Stimulated activated CD8-positive, alpha-beta memory T cell treated with anti-CD3 and anti-CD28 coated beads, Interleukin-7, amount 100 ng/mL, for 1 hour (primary cell): ENCODE measurements at regions not wholly inside any gene's neighbourhood (a gene's known extent, or its start where the extent isn't known, plus 50 kb on each side); places are given as distances from the start of the nearest gene placed in this dataset.

Source experiments
- DNase-seq, 2 donors: peaks; one replicate each; pipeline ENCODE4 v3.0.0-alpha.2; 2020; ENCODE audit warnings: low read depth in 2 of 2

DNA sequence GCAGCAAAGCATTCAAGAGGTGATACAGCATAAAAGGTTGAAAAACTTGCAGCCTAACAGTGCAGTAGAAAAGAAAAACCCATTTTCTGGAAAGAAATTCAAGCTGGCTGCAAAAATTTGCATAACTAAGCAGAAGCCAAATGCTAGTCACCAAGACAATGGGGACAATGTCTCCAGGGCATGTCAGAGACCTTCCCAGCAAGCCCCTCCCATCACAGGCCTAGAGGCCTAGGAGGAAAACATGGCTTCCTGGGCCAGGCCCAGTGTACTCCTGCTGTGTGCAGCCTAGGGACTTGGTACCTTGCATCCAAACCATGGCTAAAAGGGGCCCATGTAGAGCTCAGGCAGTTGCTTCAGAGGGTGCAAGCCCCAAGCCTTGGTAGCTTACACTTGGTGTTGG lies 405.1 kb upstream of the CYRIA start:
- no peak for DNase-seq

DNA sequence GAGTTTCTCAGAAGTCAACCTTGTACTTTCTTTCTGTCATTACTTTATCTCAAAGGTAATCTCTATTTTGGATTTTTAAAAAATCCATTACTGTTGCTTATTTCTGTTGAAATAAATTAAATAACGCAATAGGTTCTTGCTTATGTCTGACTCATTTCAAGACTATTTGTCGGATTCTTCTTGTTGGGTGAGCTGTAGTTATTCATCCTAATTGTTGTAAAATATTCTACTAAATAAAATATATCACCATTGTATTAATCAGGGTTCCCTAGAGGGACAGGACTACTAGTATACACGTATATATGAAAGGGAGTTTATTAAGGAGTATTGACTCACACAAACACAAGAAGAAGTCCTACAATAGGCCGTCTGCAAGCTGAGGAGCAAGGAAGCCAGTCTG lies 403.9 kb upstream of the CYRIA start:
- DNase-seq = no peak

DNA sequence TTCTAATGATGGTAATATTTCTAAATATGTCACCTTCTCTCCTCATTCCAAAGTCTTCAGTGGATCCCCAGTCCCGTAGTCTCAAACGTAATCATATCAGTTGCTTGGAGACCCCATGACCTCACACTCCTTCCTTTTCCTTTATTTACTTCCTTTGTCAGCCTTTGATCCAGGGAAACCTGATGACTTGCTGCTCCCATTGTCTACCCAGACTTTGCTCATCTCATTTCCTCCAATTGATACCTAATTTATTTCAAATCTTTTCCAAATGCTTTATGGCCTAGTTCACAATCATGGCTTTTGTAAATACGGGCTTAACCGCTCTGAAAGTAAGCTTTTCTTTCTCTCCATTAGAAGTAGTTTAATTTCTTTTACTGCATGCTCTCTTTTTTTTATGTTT lies 402.4 kb upstream of the CYRIA start:
- DNase-seq = no peak

DNA sequence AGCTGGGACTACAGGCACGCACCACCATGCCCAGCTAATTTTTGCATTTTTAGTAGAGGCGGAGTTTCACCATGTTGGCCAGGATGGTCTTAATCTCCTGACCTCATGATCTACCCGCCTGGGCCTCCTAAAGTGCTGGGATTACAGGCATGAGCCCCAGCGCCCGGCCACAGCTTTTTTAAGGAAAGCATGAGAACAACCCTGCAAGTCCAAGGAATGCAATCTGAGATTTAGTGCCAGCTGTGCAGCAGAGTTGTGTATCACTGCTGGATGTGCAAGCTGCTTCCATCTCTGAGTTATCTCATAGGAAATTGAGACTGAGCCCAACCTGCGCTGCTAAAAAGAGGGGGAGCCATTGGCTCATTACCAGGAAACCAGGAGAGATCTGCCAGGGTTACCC lies 399.9 kb upstream of the CYRIA start:
- no peak for DNase-seq

DNA sequence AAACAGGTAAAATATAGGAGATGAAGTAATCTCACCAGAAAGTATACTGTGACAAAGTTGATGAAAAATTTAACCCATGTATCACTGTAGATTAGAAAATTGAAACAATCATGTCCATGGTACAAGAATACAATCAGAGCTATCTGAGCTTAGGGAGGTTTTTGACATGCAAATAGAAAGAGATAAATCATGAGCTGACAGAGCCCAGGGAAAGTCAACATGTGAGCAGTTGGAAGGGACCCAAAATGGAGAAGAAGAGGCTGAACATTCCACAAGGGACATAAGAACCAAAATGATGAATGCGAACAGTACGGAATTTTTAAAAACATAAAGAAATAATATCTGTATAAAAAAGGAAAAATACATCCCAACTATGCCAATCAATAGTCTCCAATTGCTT lies 395.4 kb upstream of the CYRIA start:
- no peak for DNase-seq

DNA sequence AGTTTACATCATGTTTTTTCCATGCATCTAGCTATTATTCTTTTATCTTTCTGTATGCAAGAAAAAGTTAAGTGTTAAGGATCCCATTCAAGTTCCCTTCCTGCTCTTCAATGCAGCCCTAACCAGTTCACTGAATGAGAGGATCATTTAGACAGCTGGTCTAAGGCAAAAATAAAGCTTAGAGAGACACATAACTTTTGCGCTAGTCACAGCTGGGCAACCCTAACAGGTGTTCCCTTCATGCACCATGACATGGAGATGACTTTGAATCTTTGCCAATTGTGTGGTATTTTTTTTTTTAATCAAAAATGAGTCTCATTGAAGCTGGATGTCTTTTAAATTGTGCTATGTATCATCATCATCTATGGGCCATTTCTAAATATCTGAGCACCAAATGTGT lies 393.8 kb upstream of the CYRIA start:
- no peak for DNase-seq

DNA sequence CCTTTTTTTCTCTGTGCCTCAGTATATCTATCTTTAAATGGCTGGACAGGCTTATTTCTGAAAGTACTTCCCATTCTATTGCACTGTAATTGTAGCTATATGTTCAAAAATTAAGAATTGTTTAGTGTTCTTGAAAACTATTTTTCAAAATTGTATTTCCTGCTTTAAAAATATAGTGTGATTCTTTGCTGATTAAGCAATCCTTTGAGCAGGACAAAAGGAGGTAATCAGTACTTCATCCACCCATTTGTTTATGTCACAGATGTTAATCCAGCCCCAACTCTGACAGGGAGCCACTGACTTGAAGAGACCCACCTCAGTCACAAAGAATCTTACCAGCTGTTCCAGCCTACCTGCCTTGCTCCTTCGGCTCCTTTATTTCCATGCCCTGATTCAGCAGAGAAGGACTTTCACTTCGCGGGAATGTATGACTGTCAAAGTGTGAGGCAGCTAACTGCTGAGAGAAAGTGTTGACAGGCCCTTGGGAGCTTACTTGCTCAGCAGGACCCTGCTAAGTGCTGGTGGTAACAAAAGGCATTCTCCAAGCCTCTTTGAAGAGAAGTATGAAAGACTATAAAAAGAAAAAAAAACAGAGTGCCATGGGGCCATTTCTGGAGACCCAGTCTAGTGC lies 393.3 kb upstream of the CYRIA start:
- DNase-seq = no peak

DNA sequence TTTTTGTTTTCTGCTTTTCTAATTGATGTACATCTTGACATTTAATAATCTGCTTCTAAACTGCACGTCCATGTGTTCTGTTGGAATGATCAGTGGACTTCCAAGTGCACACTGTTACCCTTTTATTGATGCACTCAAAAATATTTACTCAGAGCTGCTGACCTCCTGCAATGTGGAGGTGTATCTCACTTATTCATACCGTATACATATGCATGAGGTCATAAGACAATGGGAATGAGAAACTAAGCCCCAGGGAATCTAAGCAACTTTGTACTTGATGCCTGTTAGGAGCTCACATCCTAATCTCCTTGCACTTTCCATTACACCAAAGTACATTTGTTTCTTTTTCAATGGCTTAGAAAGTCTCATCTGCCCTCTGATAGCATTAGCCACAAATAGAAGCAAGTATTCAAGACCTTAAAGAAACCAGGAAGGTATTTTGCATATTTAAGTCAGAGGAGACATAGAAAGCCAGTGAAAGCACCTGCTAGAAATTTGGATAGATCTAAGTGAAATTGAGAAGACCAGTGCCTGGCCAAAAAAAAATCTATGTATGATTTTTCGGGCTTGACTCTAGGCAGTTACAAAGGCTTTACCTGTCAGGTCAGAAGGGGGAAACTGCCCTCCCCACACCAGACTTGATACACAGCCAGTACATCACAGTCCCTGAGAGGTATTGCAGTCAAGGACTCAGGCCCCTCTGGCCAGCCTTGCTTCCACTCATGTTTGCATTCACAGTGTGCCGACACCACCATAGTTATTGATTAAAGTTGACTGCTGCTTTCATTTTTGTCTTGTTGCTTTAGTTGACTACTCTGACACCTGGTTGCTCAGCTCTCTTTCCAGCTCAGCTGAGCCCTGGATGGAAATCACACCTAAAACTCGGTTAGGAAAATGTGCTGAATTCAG lies 391.7 kb upstream of the CYRIA start:
- no peak for DNase-seq

DNA sequence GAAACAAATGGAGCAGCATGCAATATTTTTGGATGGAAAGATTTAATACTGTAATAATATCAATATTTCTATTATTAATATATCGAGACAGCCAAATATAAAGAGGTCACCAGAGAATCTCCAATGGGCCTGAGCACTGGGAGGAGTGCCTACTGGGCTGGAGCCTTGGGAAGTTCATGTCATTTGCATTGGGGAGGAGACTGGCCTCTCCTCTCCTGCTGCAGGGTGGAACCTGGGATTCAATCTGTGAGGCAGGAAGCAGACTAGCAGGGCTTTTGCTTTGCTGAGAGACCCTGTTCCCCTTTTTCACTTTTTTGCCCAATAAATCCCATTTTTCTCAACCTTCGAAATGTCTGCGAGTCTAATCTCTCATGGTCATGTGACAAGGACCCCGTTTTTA lies 390.6 kb upstream of the CYRIA start:
- no peak for DNase-seq

DNA sequence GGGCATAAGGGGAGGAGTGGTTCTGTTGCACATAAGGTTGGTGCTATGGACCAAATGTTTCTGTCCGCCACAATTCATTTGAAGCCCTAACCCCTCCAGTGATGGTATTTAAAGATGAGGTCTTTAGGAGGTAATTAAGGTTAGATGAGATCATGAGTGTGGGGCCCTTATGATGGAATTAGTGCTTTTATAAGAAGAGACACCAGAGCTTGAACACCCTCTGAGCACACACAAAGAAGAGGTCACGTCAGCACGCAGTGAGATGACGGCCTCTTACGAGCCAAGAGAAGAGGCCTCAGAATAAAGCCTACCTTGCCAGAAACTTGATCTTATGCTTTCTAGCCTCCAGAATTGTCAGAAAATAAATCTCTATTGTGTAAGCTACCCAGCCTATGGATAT lies 386.4 kb upstream of the CYRIA start:
- DNase-seq = no peak

DNA sequence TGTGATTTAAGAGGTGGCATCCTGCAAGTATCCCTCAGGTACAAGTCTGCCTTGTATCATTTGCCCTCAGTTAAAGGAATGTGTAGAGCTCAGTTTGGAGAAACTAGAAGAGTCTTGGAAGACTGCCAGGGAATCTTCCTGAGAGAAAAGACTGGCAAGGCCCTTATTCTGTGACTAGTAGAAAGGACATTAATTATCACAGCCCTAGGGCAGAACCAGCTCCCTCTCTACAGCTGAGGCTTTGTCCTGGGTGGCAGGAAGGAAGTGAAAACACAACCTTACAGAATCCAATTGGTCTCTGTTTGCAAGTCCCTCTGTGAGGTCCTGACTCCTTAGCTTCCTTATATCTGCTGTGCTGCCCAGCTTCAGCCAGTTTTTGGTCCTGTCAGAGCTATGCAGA lies 385.9 kb upstream of the CYRIA start:
- no peak for DNase-seq

DNA sequence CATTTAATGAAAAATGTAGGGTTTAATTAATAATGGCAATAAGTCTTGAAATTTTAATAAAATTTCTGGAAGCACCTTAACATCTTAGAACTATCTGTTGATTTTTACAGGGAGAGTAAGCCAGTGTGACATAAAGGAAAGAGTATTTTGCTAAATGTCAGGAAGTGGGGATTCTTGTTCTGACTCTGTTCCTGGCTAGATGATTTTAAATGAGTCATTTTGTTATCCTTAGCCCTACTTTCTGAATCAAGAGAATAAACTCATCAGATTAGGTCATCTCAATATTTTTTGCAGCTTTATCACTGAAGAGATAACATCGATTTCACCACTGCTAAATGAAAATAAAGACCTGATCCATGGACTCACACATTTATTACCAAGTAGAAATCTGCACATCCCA lies 377.5 kb upstream of the CYRIA start:
- DNase-seq = no peak

DNA sequence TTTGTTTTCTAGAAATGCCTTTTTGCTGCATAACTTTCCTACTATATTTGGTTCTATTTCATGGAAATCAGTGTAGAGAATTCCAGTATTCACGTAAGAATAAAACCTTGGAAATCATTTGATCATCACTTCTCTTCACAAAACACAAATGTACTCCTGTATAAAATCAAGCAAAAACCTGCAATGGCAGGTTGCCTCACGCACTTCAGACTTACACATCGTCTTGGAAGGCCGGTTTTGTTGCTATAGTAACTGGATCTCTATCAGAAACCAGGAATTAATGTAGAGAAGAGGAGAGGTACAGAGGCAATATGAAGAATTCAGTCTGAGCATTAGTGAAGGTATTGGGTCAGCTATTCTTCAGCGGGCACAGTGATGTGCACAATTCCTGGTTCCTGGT lies 370.7 kb upstream of the CYRIA start:
- DNase-seq = no peak

DNA sequence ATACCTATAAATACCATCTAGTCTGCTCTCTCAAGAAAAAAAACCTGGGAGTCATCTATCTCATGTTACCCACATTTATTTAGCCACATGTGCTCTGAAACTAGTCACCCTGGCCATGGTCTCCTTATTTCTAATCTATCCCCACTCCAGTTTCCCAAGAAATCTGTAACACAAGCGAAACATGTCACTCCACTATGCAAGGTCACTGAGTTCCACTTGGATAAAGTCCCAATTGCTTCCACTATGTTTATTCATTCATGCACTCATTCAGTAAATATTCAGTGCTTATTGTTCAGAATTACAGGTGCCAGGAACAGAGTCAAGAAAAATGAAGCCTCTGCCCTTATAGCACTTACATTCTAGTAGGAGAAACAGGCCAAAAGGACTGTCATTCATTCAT lies 369.4 kb upstream of the CYRIA start:
- DNase-seq = no peak

DNA sequence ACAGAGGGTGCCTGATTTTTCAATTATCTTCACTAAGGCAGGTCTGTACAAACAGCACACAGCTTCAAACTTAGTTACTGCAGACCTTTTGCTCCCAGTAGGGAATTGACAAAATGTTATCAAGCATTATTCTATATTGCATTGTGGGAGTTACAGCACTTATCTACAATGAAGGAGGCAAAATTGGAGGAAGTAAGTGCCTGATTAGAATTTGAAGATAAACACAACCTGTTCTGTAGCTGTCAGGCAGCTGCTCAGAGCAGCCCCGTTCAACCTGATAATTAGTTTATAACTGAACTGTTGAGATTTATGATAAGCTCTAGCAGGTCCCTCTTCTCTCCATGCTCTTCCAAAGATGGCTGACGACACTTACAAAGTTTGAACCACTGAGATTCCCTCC lies 364.4 kb upstream of the CYRIA start:
- no peak for DNase-seq

DNA sequence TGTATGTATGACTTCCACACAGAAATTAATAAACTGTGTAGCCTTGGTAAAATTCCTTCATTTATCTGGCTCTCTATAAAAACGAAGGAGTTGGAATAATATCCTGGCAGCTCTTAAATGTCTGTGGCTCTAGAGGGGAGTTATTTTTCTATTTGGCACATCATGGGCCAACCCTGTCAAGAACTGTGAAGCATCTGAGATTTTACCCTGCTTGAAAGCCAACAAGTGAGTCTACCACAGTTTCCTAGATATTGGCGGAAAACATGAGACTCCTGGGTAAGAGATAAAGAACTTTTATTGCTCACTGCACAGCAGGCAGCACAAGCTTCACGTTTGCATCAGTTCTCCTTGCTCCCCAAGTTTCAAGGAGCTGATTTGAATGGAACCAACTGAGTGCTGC lies 346.7 kb upstream of the CYRIA start:
- DNase-seq = no peak

DNA sequence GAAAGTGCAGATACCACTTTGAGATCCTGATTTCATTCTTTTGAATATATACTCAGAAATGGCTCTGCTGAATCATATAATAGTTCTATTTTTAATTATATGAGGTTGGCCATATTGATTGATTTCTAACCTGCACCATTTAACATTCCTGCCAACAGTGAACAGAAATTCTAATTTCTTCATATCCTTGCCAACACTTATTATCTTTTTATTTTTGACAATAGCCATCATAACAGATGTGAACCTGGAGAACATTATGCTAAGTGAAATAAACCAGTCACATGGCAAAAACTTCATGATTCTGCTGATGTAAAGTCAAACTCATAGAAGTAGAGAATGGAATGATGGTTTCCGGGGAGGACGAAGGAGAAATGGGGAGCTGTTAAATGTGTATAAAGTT lies 344.5 kb upstream of the CYRIA start:
- no peak for DNase-seq

DNA sequence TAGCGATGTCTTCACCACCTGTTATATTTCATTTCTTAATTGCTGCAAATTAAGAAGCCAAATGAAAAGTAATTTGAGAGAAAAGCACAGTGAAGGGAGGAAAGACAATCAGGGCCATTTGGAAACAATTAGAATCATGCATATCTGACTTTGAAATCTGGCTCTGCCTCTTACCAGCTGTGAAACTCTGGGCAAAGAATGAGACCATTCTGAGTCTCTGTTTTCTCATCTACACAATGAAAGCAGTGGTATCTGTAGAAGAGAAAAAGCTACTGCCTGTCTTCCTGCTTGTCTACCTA lies 334.5 kb upstream of the CYRIA start:
- DNase-seq = no peak

DNA sequence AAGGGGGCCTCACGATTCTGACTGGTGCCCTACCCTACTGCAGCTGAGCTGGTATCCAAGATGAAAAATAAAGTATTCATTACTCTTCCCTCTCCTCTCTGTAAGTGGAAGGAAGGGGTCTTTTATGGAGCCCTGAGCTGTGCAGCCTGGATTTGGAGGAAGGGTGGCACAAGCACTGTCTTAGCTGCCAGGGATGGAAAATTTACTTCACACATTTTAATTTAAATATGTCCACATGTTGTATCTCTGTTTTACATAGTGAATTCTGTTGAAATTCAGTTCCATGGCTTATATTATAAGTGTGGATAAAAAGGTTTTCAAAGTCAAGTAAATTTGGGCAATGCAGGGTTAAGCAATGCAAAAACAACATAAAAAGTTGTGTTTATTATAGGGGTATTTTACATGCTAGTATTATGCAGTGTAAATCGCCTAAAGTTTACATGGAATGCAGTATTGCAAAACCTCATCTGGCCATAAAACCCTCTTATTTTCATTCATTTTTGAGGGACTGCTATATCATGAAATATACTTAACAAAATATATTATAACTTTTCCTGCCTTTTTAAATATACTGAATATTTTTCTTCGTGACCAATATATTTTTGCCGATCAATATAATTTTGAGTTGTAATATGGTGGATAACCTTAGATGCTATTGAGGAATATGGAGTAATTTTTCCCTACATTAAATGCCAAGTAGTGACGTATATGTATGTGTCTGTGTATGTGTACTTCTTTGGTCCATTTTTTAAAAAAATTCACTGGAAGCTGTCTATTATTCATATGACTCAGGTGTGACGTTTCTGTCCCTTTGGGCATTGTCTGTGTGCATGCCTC lies 333.9 kb upstream of the CYRIA start:
- DNase-seq = no peak

DNA sequence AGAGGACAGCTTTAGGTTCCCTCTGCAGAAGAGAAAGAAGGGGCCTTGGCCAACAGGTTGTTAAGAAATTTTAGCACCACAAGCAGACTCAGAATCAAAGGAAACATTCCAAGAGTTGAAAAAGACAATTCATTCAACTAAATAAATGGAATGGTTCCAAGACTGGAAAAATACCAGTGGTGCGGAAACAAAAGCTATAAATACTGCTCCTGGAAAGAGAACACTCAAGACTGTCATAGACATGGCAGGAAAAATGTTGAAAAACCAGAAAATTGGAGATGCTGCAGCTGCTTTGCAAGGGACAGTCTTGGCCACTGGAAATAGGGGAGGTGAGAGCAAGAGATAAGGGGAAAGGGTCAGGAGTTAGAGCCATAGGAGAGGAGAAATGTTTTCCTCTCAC lies 312.7 kb upstream of the CYRIA start:
- no peak for DNase-seq

DNA sequence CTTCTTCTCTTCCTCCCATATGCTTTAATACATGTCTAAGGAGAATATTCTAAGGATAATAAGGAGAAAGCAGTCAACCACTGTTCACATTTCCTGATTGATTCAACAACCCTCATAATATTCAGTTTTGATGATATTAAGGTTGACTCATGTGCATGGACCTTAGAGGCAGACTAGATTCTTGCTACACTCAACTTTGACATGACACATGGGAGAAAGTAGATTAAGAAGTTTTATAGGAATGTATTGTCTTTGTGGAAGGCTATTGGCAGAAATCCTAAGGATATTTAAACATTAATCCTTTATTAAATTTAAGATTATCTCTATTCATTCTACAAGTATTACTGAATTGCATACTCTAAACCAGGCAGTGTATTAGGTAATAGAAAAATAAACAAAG lies 309.1 kb upstream of the CYRIA start:
- DNase-seq = no peak

DNA sequence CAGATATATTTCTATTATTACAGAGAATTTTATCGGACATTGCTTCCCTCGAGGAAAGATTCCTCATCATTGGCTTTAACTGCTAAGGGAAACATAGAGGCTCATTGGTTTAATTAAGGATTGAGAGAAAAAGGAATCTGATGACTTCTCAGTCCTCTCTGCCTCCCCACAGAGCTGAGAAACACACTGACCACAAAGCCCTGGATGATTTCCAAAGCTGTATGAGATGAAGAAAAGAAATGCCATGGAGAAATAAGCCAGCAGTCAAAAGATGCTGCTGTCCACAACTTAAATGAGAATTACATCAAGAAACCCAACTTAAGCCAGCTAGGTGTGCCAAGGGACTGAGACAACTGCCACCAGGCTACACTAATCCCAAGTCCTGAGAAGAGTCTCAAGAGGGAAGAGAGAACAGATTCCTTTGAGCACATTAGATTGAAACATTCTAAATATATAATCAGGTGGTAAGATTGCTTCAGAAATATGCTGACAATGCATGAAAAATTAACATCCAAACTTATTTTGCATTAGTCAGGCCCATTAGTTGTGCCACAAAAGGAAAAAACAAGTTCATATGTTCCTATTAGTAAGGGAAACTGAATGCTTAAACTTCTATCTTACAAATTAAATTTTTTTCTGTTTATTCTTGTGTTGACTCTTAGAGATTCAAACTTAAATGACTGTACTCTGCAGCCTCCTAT lies 308.1 kb upstream of the CYRIA start:
- DNase-seq = no peak
